Esophagus squamous epithelium (tissue), 4 donors: ENCODE measurements at regions not wholly inside any gene's neighbourhood (a gene's known extent, or its start where the extent isn't known, plus 50 kb on each side); places are given as distances from the start of the nearest gene placed in this dataset.

Experiments used
- POLR2A ChIP-seq, 4 donors: fragments of 450-650 bp; IDR thresholded peaks; one replicate each; pipeline ENCODE4 v1.6.1; 2017; ENCODE audit warnings: antibody characterized with exemption in 4 of 4, mild to moderate bottlenecking in 4 of 4, moderate library complexity in 3 of 4
- TF ChIP-seq, protein P1 (sequence below), 6 experiments: fragments of 450-650 bp in 4 of 6; fragments of 200-600 bp in 2 of 6; sonication (generic) in 2 of 6; IDR thresholded peaks; one replicate each; pipeline ENCODE4 v1.5.1; 2016 to 2019; ENCODE audit warnings: antibody characterized with exemption in 6 of 6, mild to moderate bottlenecking in 4 of 6, moderate library complexity in 4 of 6

DNA sequence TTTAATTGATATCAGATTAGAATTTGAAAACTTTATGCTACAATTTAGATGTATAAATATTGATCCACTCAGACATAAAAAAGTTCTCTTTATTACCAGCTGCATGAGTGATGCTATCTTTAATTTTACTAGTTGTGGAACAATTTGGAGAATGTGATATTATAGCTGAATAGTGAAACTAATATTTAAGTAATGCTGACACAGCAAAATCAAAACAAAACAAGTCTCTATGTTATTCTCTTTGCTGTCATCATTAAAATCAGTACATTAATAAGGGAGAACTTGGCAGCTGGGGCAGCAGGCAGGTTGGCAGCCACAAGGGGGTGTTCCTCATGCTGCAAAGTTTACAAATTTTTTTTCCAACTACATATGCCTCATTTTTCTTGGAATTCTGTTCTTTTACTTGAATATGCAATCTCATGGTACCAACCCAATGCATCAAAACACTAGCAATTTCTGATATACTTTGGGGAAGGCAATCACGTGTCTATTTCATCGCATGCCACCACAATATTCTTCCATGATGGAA lies 585.3 kb downstream of the FGF9 start:
- TF ChIP-seq, protein P1, sequence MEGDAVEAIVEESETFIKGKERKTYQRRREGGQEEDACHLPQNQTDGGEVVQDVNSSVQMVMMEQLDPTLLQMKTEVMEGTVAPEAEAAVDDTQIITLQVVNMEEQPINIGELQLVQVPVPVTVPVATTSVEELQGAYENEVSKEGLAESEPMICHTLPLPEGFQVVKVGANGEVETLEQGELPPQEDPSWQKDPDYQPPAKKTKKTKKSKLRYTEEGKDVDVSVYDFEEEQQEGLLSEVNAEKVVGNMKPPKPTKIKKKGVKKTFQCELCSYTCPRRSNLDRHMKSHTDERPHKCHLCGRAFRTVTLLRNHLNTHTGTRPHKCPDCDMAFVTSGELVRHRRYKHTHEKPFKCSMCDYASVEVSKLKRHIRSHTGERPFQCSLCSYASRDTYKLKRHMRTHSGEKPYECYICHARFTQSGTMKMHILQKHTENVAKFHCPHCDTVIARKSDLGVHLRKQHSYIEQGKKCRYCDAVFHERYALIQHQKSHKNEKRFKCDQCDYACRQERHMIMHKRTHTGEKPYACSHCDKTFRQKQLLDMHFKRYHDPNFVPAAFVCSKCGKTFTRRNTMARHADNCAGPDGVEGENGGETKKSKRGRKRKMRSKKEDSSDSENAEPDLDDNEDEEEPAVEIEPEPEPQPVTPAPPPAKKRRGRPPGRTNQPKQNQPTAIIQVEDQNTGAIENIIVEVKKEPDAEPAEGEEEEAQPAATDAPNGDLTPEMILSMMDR (IDR thresholded peaks at IDR 0.05) = peak in 1 of 6 experiments; percentile 12
- TF ChIP-seq POLR2A (IDR thresholded peaks at IDR 0.05) = no peak
